ENCODE measurements at regions not wholly inside any gene's neighbourhood (a gene's known extent, or its start where the extent isn't known, plus 50 kb on each side); places are given as distances from the start of the nearest gene placed in this dataset.
"Not testable (repeated sequence)": the region's sequence is repeated elsewhere in the genome, so short reads cannot be mapped to it uniquely, and the experiment has no call there.

- peak; percentile 94 for DNase-seq
Observed at GRCh38 chr21:17250778-17251241, 262.0 kb upstream of the CXADR start.

- DNase-seq = no peak
Observed at GRCh38 chr21:17257784-17258183, 255.1 kb upstream of the CXADR start.

DNA sequence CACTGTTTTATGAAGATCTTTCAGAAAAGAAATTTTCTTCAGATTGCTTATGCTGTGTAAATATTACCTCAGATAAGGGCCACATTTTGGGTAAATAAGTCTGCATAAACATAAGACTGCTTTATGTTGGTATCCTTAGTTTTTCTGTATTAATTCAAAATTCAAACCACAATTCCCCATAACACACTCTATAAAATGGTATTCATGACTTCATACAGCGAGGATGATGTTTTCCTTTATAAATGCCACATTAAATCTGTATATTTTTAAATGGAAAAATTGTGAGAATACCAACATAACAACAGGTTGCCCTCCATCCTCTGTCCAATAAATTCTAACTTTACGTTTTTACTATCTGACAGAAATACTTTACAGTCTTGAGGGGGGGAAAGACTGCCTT is 248.7 kb upstream of the CXADR start:
- DNase-seq = no peak

DNA sequence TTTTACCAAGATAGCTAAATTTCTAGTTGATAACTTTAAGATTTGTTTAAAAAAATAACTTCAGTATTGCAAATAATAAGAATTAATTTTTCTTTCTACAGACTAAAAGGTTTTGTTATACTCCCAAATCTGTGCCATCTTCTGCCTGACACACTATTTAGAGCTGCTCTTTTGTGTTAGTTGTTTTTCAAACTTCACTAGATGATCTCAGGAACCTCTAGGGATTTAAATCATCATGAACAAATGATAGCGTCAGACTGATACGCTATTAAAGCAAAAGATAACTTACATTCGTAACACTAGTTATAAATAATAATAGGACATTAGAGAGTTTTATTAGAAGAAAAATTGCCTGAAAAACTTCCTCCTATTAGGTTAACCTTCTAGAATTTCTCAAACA is 243.1 kb upstream of the CXADR start:
- DNase-seq = no peak

DNA sequence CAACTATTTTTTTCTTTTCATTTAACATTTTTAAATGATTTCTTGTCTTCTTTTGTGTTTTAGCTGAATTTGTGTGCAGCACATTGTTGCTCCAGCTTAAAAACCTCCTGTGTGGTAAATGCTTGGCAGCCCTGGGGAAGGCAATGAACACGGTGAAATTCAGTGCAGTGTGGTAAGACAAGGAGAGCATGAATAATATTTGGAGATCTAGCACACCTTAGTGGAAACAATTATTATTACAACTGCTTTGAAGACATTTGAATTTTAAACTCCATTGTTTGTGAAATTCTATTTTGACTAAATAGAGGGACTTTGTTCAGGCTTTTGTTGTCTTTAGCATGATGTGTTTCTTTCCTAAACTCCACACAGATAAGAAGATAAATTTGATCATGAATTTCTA is 242.6 kb upstream of the CXADR start:
- peak; percentile 81 for DNase-seq

DNA sequence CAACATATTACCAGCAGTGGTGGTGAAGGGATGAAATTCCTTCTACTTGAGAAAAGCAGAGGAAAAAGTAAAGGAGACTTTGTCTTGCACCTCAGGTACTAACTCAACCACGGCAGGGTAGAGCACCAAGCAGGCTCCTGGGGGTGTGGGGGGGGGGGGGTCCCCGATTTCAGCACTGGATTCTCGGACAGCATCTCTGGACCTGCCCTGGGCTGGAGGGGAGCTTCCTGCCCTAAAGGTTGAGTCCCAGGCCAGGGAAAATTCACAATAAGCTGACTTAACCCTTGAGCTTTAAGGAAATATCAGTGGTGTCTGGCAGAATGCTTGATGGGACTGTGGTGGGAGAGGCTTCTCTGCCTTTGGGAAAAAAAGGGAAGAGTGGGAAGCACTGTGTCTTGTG is 233.2 kb upstream of the CXADR start:
- DNase-seq = no peak

DNA sequence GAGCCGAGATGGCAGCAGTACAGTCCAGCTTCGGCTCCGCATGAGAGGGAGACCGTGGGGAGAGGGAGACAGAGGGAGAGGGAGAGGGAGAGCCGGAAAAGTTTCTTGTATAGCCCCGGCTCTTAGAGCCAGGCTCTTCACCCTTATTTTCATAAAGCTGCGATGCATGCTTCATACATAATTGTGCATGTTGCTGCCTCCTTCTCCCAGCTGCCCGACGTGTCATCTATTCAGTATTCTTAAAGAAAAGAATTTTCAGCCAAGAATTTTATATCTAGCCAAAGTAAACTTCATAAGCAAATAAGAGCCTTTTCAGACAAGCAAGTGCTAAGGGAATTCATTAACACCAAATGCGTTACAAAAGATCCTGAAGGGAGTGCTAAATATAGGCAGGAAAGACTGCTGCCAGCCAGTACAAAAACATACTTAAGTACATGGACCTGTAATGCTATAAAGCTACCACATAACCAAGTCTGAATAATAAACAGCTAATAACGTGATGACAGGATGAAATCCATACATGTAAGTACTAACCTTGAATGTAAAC is 219.8 kb upstream of the CXADR start:
- DNase-seq = not testable (repeated sequence)

GRCh38 chr21:17295997-17296396 is 216.8 kb upstream of the CXADR start:
- no peak for DNase-seq

- DNase-seq = not testable (repeated sequence)
Observed at GRCh38 chr21:17299576-17299975, 213.3 kb upstream of the CXADR start.

DNA sequence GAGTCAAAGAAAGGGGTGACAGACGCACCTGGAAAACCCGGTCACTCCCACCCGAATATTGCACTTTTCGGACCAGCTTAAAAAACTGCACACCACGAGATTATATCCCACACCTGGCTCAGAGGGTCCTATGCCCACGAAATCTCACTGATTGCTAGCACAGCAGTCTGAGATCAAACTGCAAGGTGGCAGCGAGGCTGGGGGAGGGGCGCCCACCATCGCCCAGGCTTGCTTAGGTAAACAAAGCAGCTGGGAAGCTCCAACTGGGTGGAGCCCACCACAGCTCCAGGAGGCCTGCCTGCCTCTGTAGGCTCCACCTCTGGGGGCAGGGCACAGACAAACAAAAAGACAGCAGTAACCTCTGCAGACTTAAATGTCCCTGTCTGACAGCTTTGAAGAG is 185.1 kb upstream of the CXADR start:
- not testable (repeated sequence) for DNase-seq

GRCh38 chr21:17334484-17334883 is 178.4 kb upstream of the CXADR start:
- DNase-seq = peak; percentile 58

DNA sequence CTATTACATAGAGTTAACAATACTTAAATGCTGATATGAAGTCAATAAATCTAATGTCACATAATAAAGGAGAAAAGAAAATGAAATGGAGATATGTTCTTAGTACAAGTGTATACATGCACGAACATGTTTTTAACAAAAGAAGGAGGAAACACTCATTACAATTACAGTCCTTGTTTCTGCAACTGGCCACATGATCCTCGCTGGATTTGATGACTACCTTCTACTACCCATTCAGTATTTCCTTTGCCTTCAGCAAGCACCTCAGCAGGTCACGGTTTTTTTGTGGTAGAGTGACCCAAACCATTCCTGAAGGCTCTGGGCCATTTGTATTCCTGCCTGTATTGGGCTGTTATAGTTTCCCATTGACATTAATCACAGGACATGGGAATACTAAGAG is 172.8 kb upstream of the CXADR start:
- DNase-seq = peak; percentile 45

DNA sequence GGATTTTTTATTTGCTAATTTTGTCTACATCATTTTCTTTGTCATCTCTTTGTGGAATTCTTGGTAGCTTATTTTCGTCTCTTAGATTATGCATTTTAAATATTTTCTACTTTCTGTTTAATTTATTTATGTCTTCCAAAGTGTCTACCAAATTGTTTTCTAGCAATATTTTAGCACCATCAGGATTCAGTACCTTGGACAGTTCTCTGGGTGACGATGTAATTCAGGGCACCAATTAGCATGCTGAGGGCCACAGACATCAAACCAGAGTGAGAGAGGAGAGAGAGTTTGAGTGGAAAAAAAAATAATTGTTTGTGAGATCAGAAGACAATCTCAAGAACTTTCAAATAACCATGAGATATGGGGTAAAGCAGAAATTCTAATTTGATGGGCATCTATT is 169.8 kb upstream of the CXADR start:
- no peak for DNase-seq

GRCh38 chr21:17348357-17348756 is 164.5 kb upstream of the CXADR start:
- no peak for DNase-seq

GRCh38 chr21:17348849-17349248 is 164.0 kb upstream of the CXADR start:
- DNase-seq = no peak

GRCh38 chr21:17351766-17352165 is 161.1 kb upstream of the CXADR start:
- peak; percentile 26 for DNase-seq

DNA sequence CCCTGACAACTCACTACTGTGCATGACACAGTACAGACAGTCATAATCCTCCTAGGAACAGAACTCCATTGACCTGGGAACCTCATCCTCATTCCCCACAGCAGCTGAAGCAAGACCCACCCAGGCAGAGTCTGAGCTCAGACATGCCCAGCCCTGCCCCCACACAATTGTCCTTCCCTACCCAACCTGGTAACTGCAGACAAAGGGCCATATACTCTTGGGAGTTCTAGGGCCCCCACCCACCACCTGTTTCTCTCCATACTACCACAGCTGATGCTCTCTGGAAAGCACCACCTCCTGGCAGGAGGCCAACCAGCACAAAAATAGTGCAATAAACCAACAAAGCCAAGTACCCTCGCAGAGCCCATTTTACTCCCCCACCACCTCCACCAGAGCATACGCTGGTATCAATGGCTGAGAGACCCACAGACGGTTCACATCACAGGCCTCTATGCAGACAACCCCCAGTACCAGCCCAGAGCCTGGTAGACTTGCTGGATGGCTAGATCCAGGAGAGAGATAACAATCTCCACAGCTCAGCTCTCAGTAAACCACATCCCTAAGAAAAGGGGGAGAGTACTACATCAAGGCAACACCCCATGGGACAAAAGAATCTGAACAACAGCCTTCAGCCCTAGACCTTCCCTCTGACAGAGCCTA is 159.7 kb upstream of the CXADR start:
- peak; percentile 98 for DNase-seq

DNA sequence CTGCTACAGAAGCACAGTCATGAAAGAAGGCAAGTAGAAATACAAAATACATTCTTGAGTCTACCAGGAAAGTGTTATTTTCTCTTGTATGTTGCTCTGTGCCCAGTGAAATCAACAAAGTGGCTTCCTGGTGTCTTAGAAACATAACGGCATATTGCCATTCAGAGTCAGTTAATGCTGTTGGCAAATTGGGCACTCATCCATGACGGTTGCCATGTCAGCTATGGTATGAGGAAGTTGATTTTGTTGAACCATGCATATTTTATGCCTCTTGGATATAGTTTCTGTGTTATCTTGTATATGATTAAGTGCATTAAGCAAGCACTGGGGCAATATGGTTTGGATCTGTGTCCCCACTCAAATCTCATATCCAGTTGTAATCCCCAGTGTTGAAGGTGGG is 153.1 kb upstream of the CXADR start:
- DNase-seq = peak; percentile 78

DNA sequence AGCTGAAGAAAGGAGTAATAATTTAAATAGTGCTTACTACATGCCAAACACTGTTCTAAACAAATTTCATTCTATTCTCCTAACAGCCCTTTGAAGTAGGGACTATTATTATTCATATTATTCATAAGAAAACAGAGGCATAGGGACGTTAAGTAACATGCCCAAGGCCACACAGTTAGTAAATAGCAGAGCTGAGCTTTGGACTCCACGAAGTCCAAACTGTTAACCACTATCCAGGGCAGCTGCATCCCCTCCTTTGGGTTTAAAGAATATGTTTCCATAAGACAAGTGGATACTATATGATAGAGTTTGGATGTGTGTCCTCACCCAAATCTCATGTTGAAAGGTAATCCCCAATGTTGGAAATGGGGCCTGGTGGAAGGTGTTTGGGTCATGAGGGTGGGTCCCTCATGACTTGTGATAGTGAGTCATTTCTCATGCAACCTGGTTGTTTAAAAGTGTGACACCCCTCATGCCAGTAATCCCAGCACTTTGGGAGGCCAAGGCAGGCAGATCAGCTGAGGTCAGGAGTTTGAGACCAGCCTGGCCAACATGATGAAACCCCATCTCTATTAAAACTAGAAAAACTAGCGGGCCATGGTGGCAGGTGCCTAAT is 144.0 kb upstream of the CXADR start:
- DNase-seq = no peak

DNA sequence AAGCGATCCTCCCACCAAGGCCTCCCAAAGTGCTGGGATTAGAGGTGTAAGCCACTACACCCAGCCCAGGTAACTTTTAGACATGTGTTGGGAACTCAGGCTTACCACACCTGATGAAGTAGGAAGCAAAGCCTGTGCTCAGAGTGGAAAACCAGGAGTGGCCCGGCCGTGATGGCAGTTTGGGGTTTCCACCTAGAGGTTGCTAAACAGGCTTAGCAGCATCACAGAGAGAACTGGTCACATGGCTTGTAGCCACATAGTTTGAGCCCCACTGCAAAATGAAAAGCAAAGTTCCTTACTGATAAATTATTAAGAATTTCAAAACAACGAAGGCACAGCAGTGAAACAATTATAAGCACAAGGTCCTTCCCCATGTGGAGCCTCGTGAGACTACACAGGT is 142.6 kb upstream of the CXADR start:
- peak; percentile 41 for DNase-seq

GRCh38 chr21:17370916-17371315 is 141.9 kb upstream of the CXADR start:
- DNase-seq = peak; percentile 57

GRCh38 chr21:17371450-17371849 is 141.4 kb upstream of the CXADR start:
- peak; percentile 17 for DNase-seq

- DNase-seq = no peak
Observed at GRCh38 chr21:17372200-17372599, 140.6 kb upstream of the CXADR start.

GRCh38 chr21:17386498-17386897 is 126.3 kb upstream of the CXADR start:
- DNase-seq = peak; percentile 85
